Lung (tissue), 11 donors: ENCODE measurements at regions not wholly inside any gene's neighbourhood (a gene's known extent, or its start where the extent isn't known, plus 50 kb on each side); places are given as distances from the start of the nearest gene placed in this dataset.

Source experiments
- ATAC-seq: fragments of 200-7000 bp; cut with Tn5 transposase; one replicate; pipeline ENCODE4 v1.9.1; 2020; ENCODE audit warnings: moderate number of reproducible peaks; ENCODE audit not compliant: insufficient read depth, low FRiP score
- DNase-seq, 3 donors: peaks; one replicate each; pipeline ENCODE4 v3.0.0-alpha.2; 2013 to 2017
- H3K27ac ChIP-seq, 2 donors: one replicate each; pipeline ENCODE4 v1.5.1; 2013; ENCODE audit warnings: mild to moderate bottlenecking in 2 of 2, moderate library complexity in 2 of 2, control low read depth in 1 of 2, inconsistent platforms in 1 of 2, low read depth in 1 of 2, low read length in 1 of 2
- H3K27me3 ChIP-seq, 3 donors: one replicate each; pipeline ENCODE4 v1.5.1; 2013; ENCODE audit warnings: low read length in 2 of 3; ENCODE audit not compliant: control insufficient read depth in 3 of 3, insufficient read depth in 3 of 3
- H3K36me3 ChIP-seq, 4 donors: one replicate each; pipeline ENCODE4 v1.5.1; 2013; ENCODE audit warnings: low read length in 4 of 4, mild to moderate bottlenecking in 1 of 4, moderate library complexity in 1 of 4; ENCODE audit not compliant: control insufficient read depth in 4 of 4, insufficient read depth in 4 of 4
- H3K4me1 ChIP-seq, 5 donors: one replicate each; pipeline ENCODE4 v1.5.1; 2013; ENCODE audit warnings: low read length in 5 of 5, mild to moderate bottlenecking in 2 of 5, moderate library complexity in 1 of 5; ENCODE audit not compliant: control insufficient read depth in 5 of 5, insufficient read depth in 5 of 5
- H3K4me3 ChIP-seq: one replicate; pipeline ENCODE4 v1.5.1; 2013; ENCODE audit warnings: mild to moderate bottlenecking, control low read depth, moderate library complexity
- H3K9ac ChIP-seq, 2 donors: one replicate each; pipeline ENCODE4 v1.5.1; 2013; ENCODE audit warnings: low read length in 2 of 2, control low read depth in 1 of 2; ENCODE audit not compliant: insufficient read depth in 1 of 2
- H3K9me3 ChIP-seq, 4 donors: one replicate each; pipeline ENCODE4 v1.5.1; 2013; ENCODE audit warnings: low read length in 3 of 4, mild to moderate bottlenecking in 1 of 4, moderate library complexity in 1 of 4; ENCODE audit not compliant: control insufficient read depth in 4 of 4, insufficient read depth in 3 of 4
- CTCF ChIP-seq: IDR thresholded peaks from 2 replicates; pipeline ENCODE4 v1.5.1; 2012; ENCODE audit warnings: mild to moderate bottlenecking; ENCODE audit errors: control extremely low read depth, extremely low read depth
- WGBS, 2 donors: extraction: QIAGEN DNeasy Blood & Tissue Kit; methylation state at CpG; one replicate each; pipeline ENCODE4 v1.1.7; 2013; 5-methylcytosine and 5-hydroxymethylcytosine counted together
- donor health status: control.
- donor health status: control.
- donor health status: Bipolar disorder and iron deficiency.
- donor health status: healthy.
- donor health status: DM: yes; HTN: yes; CAD: no.

- Histone ChIP-seq H3K27me3 (no peaks in the 10 kb centered on the region), H3K4me3 (no peak overlapping the region), H3K9ac (no peak overlapping the region), H3K36me3 (no peaks in the 10 kb centered on the region), H3K9me3 (peaks cover 0 to 15% (median 10%) of the 10 kb centered on the region in 4 donors), H3K27ac (no peak overlapping the region), H3K4me1 (no peaks in the 10 kb centered on the region)
- DNase-seq (no peak), ATAC-seq (no peak)
- TF ChIP-seq CTCF = no peak
Observed at GRCh38 chr20:12404941-12405340, 487.2 kb downstream of the BTBD3 start.

- H3K27me3 ChIP-seq = no peaks in the 10 kb centered on the region
- TF ChIP-seq CTCF = no peak
- DNase-seq = no peak
- H3K4me1 ChIP-seq = no peaks in the 10 kb centered on the region
- H3K36me3 ChIP-seq = no peaks in the 10 kb centered on the region
- ATAC-seq = no peak
- H3K4me3 ChIP-seq = no peak overlapping the region
- H3K9me3 ChIP-seq = peaks cover 0 to 15% (median 10%) of the 10 kb centered on the region in 4 donors
- H3K27ac ChIP-seq = no peak overlapping the region
- no peak overlapping the region for H3K9ac ChIP-seq
Observed at GRCh38 chr20:12406978-12407377, 489.3 kb downstream of the BTBD3 start.

- Histone ChIP-seq H3K27ac (no peak overlapping the region), H3K9ac (no peak overlapping the region), H3K27me3 (no peaks in the 10 kb centered on the region), H3K9me3 (peaks cover 0 to 15% (median 9%) of the 10 kb centered on the region in 4 donors), H3K4me3 (no peak overlapping the region), H3K36me3 (no peaks in the 10 kb centered on the region), H3K4me1 (no peaks in the 10 kb centered on the region)
- ATAC-seq (no peak), DNase-seq (no peak)
- no peak for TF ChIP-seq CTCF
- 62 to 67% methylated on average over 3 of the region's 3 CpGs for WGBS, 2 donors
Observed at GRCh38 chr20:12409501-12409900, 491.8 kb downstream of the BTBD3 start.

- ATAC-seq (no peak), DNase-seq (no peak)
- no peak overlapping the region for H3K4me3 ChIP-seq
- H3K9me3 ChIP-seq = peaks cover 0 to 15% (median 9%) of the 10 kb centered on the region in 4 donors
- no peak overlapping the region for H3K9ac ChIP-seq
- H3K27ac ChIP-seq = no peak overlapping the region
- TF ChIP-seq CTCF = no peak
- no peaks in the 10 kb centered on the region for H3K36me3 ChIP-seq
- H3K27me3 ChIP-seq = no peaks in the 10 kb centered on the region
- no peaks in the 10 kb centered on the region for H3K4me1 ChIP-seq
Observed at GRCh38 chr20:12410783-12411182, 493.1 kb downstream of the BTBD3 start.
